ENCODE measurements at regions not wholly inside any gene's neighbourhood (a gene's known extent, or its start where the extent isn't known, plus 50 kb on each side); places are given as distances from the start of the nearest gene placed in this dataset.

GRCh38 chr6:133062696-133063306 lies 178.4 kb upstream of the EYA4 start:
- no peaks in the 10 kb centered on the region for H3K27me3 ChIP-seq (ENCODE audit: insufficient read depth, insufficient read length)
- H3K4me1 ChIP-seq (ENCODE audit: insufficient read depth, insufficient read length): no peaks in the 10 kb centered on the region
- no peaks in the 10 kb centered on the region for H3K36me3 ChIP-seq (ENCODE audit: insufficient read depth, insufficient read length, low read length)
- no peaks in the 10 kb centered on the region for H3K9me3 ChIP-seq (ENCODE audit: insufficient read depth, low read length)
- no peak overlapping the region for H3K4me3 ChIP-seq (ENCODE audit: insufficient read length, low read depth)
- TF ChIP-seq ZNF274 (IDR thresholded peaks at IDR 0.05; ENCODE audit: low read depth, low read length): no peak
- DNase-seq (ENCODE audit: low read depth, low spot score): no peak
- H3K9ac ChIP-seq (ENCODE audit: insufficient read length, low read depth): no peak overlapping the region

- H3K9ac ChIP-seq (ENCODE audit: insufficient read length, low read depth): no peak overlapping the region
- H3K27me3 ChIP-seq (ENCODE audit: insufficient read depth, insufficient read length): no peaks in the 10 kb centered on the region
- TF ChIP-seq YY1 (IDR thresholded peaks at IDR 0.05; ENCODE audit: insufficient read depth, insufficient read length): no peak
- TF ChIP-seq SUZ12 (IDR thresholded peaks at IDR 0.05; ENCODE audit: extremely low read depth, insufficient read depth, insufficient read length): no peak
- no peak for TF ChIP-seq ZNF274 (IDR thresholded peaks at IDR 0.05; ENCODE audit: low read depth, low read length)
- H3K36me3 ChIP-seq (ENCODE audit: insufficient read depth, insufficient read length, low read length): no peaks in the 10 kb centered on the region
- no peak for DNase-seq (ENCODE audit: low read depth, low spot score)
- no peaks in the 10 kb centered on the region for H3K4me1 ChIP-seq (ENCODE audit: insufficient read depth, insufficient read length)
- H3K4me3 ChIP-seq (ENCODE audit: insufficient read length, low read depth): no peak overlapping the region
- no peaks in the 10 kb centered on the region for H3K9me3 ChIP-seq (ENCODE audit: insufficient read depth, low read length)
Observed at GRCh38 chr6:133067960-133068359, 173.2 kb upstream of the EYA4 start.

GRCh38 chr6:133070410-133071043 lies 170.6 kb upstream of the EYA4 start:
- DNase-seq (ENCODE audit: low read depth, low spot score): no peak
- Histone ChIP-seq H3K36me3 (ENCODE audit: insufficient read depth, insufficient read length, low read length) (no peaks in the 10 kb centered on the region), H3K27me3 (ENCODE audit: insufficient read depth, insufficient read length) (no peaks in the 10 kb centered on the region), H3K9ac (ENCODE audit: insufficient read length, low read depth) (no peak overlapping the region), H3K4me1 (ENCODE audit: insufficient read depth, insufficient read length) (no peaks in the 10 kb centered on the region), H3K4me3 (ENCODE audit: insufficient read length, low read depth) (no peak overlapping the region), H3K9me3 (ENCODE audit: insufficient read depth, low read length) (no peaks in the 10 kb centered on the region)
- TF ChIP-seq YY1 (IDR thresholded peaks at IDR 0.05; ENCODE audit: insufficient read depth, insufficient read length) (no peak), ZNF274 (IDR thresholded peaks at IDR 0.05; ENCODE audit: low read depth, low read length) (no peak), SUZ12 (IDR thresholded peaks at IDR 0.05; ENCODE audit: extremely low read depth, insufficient read depth, insufficient read length) (no peak)

- Histone ChIP-seq H3K4me1 (ENCODE audit: insufficient read depth, insufficient read length) (no peaks in the 10 kb centered on the region), H3K27me3 (ENCODE audit: insufficient read depth, insufficient read length) (no peaks in the 10 kb centered on the region), H3K36me3 (ENCODE audit: insufficient read depth, insufficient read length, low read length) (no peaks in the 10 kb centered on the region), H3K4me3 (ENCODE audit: insufficient read length, low read depth) (no peak overlapping the region), H3K9ac (ENCODE audit: insufficient read length, low read depth) (no peak overlapping the region), H3K9me3 (ENCODE audit: insufficient read depth, low read length) (no peaks in the 10 kb centered on the region)
- DNase-seq (ENCODE audit: low read depth, low spot score): no peak
- TF ChIP-seq SUZ12 (IDR thresholded peaks at IDR 0.05; ENCODE audit: extremely low read depth, insufficient read depth, insufficient read length) (no peak), YY1 (IDR thresholded peaks at IDR 0.05; ENCODE audit: insufficient read depth, insufficient read length) (no peak), ZNF274 (IDR thresholded peaks at IDR 0.05; ENCODE audit: low read depth, low read length) (no peak)
Observed at GRCh38 chr6:133079901-133080300, 161.3 kb upstream of the EYA4 start.

GRCh38 chr6:133083248-133083967 lies 157.7 kb upstream of the EYA4 start:
- Histone ChIP-seq H3K4me1 (ENCODE audit: insufficient read depth, insufficient read length) (no peaks in the 10 kb centered on the region), H3K4me3 (ENCODE audit: insufficient read length, low read depth) (no peak overlapping the region), H3K9ac (ENCODE audit: insufficient read length, low read depth) (no peak overlapping the region), H3K27me3 (ENCODE audit: insufficient read depth, insufficient read length) (no peaks in the 10 kb centered on the region), H3K36me3 (ENCODE audit: insufficient read depth, insufficient read length, low read length) (no peaks in the 10 kb centered on the region), H3K9me3 (ENCODE audit: insufficient read depth, low read length) (no peaks in the 10 kb centered on the region)
- no peak for DNase-seq (ENCODE audit: low read depth, low spot score)
- TF ChIP-seq SUZ12 (IDR thresholded peaks at IDR 0.05; ENCODE audit: extremely low read depth, insufficient read depth, insufficient read length) (no peak), ZNF274 (IDR thresholded peaks at IDR 0.05; ENCODE audit: low read depth, low read length) (no peak), YY1 (IDR thresholded peaks at IDR 0.05; ENCODE audit: insufficient read depth, insufficient read length) (no peak)

GRCh38 chr6:133085471-133085870 lies 155.7 kb upstream of the EYA4 start:
- Histone ChIP-seq H3K9ac (ENCODE audit: insufficient read length, low read depth) (no peak overlapping the region), H3K9me3 (ENCODE audit: insufficient read depth, low read length) (no peaks in the 10 kb centered on the region), H3K4me3 (ENCODE audit: insufficient read length, low read depth) (no peak overlapping the region), H3K4me1 (ENCODE audit: insufficient read depth, insufficient read length) (no peaks in the 10 kb centered on the region), H3K27me3 (ENCODE audit: insufficient read depth, insufficient read length) (no peaks in the 10 kb centered on the region), H3K36me3 (ENCODE audit: insufficient read depth, insufficient read length, low read length) (no peaks in the 10 kb centered on the region)
- TF ChIP-seq ZNF274 (IDR thresholded peaks at IDR 0.05; ENCODE audit: low read depth, low read length): no peak
- no peak for TF ChIP-seq SUZ12 (IDR thresholded peaks at IDR 0.05; ENCODE audit: extremely low read depth, insufficient read depth, insufficient read length)
- no peak for TF ChIP-seq YY1 (IDR thresholded peaks at IDR 0.05; ENCODE audit: insufficient read depth, insufficient read length)
- no peak for DNase-seq (ENCODE audit: low read depth, low spot score)

GRCh38 chr6:133085896-133086295 lies 155.3 kb upstream of the EYA4 start:
- no peaks in the 10 kb centered on the region for H3K9me3 ChIP-seq (ENCODE audit: insufficient read depth, low read length)
- H3K9ac ChIP-seq (ENCODE audit: insufficient read length, low read depth): no peak overlapping the region
- H3K27me3 ChIP-seq (ENCODE audit: insufficient read depth, insufficient read length): no peaks in the 10 kb centered on the region
- no peak overlapping the region for H3K4me3 ChIP-seq (ENCODE audit: insufficient read length, low read depth)
- H3K36me3 ChIP-seq (ENCODE audit: insufficient read depth, insufficient read length, low read length): no peaks in the 10 kb centered on the region
- no peak for DNase-seq (ENCODE audit: low read depth, low spot score)
- H3K4me1 ChIP-seq (ENCODE audit: insufficient read depth, insufficient read length): no peaks in the 10 kb centered on the region
- TF ChIP-seq YY1 (IDR thresholded peaks at IDR 0.05; ENCODE audit: insufficient read depth, insufficient read length) (no peak), ZNF274 (IDR thresholded peaks at IDR 0.05; ENCODE audit: low read depth, low read length) (no peak), SUZ12 (IDR thresholded peaks at IDR 0.05; ENCODE audit: extremely low read depth, insufficient read depth, insufficient read length) (no peak)

Measured in NT2/D1 (cell line).